GM10248 (cell line): ENCODE measurements at regions not wholly inside any gene's neighbourhood (a gene's known extent, or its start where the extent isn't known, plus 50 kb on each side); places are given as distances from the start of the nearest gene placed in this dataset.

Source experiments
- CTCF ChIA-PET: fragments of 300-600 bp; sonication (Branson Sonifier 250); formaldehyde crosslinking; extraction: SDS; loops from one replicate; lab custom pipeline; 2021; ENCODE audit warnings: antibody characterized with exemption; lab: Yijun Ruan, JAX
- POLR2A ChIA-PET: fragments of 350-650 bp; sonication (Branson Sonifier 250); formaldehyde crosslinking; extraction: SDS; loops from one replicate; lab custom pipeline; 2020; ENCODE audit warnings: antibody characterized with exemption; lab: Yijun Ruan, JAX
- DNase-seq: peaks from one replicate; pipeline ENCODE4 v3.0.0; 2012; ENCODE audit errors: extremely low spot score
- TF ChIP-seq, protein P1 (sequence below): IDR thresholded peaks from 2 replicates; pipeline ENCODE4 v1.5.1; 2012; ENCODE audit warnings: mild to moderate bottlenecking, low read depth; ENCODE audit errors: extremely low read depth, missing control alignments, control extremely low read depth

DNA sequence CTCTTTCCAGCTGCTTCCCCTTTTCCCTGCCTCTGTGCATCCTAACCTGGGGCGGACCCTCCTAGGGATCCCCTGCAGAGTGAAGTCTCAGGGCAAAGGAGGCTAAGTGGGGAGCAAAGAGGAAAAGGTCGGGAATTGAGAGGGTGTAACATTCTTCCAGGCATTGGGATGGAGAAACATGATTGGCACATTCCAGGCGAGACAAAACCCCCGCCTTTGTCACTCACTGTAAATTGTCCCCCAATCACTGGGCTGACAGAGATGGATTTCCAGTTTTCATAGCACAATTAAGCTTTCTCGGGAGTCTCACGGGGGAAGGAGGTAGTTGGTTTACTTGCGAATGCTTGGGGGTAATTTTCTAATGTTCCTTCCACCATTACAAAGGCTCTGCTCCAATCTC, 74.9 kb downstream of the MIAT start:
- TF ChIP-seq, protein P1, sequence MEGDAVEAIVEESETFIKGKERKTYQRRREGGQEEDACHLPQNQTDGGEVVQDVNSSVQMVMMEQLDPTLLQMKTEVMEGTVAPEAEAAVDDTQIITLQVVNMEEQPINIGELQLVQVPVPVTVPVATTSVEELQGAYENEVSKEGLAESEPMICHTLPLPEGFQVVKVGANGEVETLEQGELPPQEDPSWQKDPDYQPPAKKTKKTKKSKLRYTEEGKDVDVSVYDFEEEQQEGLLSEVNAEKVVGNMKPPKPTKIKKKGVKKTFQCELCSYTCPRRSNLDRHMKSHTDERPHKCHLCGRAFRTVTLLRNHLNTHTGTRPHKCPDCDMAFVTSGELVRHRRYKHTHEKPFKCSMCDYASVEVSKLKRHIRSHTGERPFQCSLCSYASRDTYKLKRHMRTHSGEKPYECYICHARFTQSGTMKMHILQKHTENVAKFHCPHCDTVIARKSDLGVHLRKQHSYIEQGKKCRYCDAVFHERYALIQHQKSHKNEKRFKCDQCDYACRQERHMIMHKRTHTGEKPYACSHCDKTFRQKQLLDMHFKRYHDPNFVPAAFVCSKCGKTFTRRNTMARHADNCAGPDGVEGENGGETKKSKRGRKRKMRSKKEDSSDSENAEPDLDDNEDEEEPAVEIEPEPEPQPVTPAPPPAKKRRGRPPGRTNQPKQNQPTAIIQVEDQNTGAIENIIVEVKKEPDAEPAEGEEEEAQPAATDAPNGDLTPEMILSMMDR = no peak
- ChIA-PET CTCF (no interaction called here), POLR2A (no interaction called here)
- no peak for DNase-seq

DNA sequence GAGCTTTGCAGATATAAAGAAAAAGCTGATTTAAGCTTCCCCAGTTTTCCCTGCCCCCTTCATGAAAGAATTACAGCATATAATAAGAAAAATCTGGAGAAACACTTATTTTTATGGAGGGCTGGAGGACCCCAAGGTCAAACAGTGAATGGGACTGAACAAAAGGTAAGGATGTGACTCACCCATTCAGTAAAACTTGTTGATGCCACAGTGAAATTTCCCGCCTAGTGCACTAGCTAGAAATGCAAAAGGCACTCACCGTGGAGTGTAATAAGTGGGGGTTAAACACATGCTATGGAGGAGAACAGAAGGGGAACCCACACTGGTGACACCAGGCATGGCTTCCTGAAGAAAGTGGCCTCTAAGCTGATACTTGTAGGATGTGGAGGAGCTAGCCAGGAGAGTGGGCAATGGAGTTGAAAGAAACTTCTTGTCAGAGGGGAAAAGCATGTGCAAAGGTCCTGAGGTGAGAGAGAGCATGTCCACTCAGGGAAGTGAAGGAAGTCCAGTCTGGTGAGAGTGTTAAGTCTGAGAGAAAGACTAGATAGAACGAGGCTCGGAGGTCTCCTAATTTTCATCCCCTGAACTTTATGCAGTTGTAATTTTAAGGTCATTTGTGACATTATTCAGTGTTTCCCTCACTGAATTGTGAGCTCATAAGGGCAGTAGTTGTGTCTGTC, 77.1 kb downstream of the MIAT start:
- DNase-seq = no peak
- ChIA-PET CTCF (interaction anchor here (0.9 to 1.5 kb wide), 6 partner anchors 10 to 56 kb away, joined by 3 to 4 read pairs (median 4); no protein-coding TSS in a partner anchor), POLR2A (no interaction called here)
- TF ChIP-seq, protein P1 = no peak

DNA sequence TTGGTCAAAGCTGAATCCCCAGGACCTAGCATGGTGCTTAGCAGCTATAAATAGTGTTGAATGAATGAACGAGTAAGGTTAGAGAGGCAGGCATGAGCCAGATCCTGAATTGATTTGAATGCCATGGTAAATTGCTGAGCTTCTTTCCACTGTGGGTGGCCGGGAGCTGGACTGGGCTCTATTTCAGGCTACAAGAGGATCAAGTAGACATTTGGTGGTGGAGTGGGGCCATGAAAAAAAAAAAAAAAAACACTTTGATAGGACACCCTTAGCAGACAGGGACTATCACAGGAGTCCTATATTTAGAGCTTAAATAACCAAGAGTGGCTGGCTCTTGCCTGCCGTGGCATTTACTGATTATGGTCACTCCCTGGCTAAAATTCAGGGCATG, 77.6 kb downstream of the MIAT start:
- ChIA-PET CTCF (interaction anchor here (0.9 to 1.5 kb wide), 5 partner anchors 10 to 56 kb away, joined by 3 to 4 read pairs (median 4); no protein-coding TSS in a partner anchor), POLR2A (interaction anchor here (0.6 kb wide), 1 partner anchor 59 kb away, joined by 3 read pairs; no protein-coding TSS in a partner anchor)
- TF ChIP-seq, protein P1 = no peak
- no peak for DNase-seq

DNA sequence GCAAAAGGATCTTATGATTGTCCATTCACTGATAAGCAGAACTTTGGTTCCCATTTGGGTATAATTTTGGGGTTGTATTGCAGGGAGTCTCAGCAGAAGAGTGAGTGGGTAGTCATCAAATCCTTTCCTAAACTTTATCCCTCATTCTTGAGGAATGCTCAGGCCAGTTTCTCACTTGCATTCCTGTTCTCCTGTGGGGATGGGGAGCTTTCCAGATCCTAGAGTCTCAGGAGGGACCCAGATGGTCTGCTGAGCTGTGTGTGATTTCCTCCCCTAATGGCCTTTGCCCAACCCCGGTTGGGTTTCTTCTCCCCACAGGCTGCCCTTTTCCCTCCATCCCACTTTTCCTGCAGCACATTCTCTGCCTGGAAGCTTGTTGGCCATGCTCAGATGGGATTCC, 79.9 kb downstream of the MIAT start:
- DNase-seq = no peak
- ChIA-PET POLR2A (no interaction called here), CTCF (no interaction called here)
- TF ChIP-seq, protein P1 = no peak

DNA sequence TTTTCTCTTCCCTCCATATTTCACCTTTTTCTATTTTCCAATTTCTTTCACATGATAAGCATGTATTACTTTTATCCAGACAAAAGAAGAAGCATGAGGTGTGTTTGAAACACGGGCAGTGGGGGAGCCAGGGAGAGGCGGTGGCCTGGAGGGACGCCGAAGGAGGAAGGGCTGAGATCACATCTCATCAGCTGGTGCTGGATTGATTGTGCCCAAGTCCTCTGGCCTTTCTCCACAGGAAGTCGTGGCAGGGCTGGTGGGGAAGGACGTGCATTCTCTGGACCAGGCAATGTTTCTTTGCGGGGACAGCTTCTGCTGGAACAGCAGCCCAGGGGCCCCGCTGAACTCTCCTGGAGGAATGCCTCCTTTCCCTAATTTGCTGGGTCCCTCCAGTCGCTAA, 82.9 kb downstream of the MIAT start:
- CTCF ChIA-PET = interaction anchor here (0.9 to 1.5 kb wide), 2 partner anchors 10 to 15 kb away, joined by 3 read pairs; no protein-coding TSS in a partner anchor

DNA sequence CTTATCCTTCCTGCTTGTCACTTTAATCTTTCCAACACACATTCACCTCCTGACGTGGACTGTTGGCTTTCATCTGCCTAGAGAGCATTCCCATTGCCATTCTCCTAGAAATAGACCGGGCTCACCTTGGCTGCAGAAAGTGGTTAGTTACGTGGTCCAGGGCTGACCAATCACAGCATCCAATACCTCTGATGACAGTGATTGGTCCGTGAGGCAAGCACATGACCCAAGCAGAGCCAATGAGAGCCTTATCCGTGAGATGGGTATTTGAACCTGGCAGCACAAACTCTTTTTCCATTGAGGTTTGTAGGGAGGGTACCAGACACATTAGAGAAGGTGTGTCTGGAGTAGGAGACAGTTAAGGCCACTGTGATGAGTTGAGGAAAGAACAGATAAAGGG, 85.8 kb downstream of the MIAT start:
- ChIA-PET CTCF (no interaction called here), POLR2A (no interaction called here)
- DNase-seq = no peak
- TF ChIP-seq, protein P1 = no peak

More for the DNA sequence above, 82.9 kb downstream of the MIAT start:
- TF ChIP-seq, protein P1 = no peak
- POLR2A ChIA-PET = no interaction called here
- DNase-seq = no peak
